NCI-H82 (cell line): ENCODE measurements at regions not wholly inside any gene's neighbourhood (a gene's known extent, or its start where the extent isn't known, plus 50 kb on each side); places are given as distances from the start of the nearest gene placed in this dataset.

ENCODE experiments used
- DNase-seq: peaks from one replicate; lab custom pipeline; 2025; lab: John Stamatoyannopoulos, UW

DNA sequence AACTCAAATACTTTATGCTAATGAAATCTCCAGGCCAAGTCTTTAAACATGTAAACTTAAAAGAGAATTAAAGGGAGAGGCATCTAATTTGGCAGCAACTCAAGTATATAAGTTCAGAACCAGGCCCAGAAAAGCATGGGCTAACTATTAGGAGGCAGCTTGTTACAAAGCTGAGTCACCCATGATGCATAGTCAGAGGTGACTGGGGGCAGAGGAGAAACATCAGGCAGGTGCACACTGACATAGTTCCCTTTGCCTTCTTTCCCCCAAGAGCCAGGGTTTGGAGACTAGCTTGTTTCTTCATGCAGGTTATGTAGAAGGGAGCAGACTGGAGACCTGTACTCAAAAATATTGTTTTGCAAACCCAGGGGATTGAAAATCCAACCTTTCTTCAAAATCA, 619.0 kb downstream of the SOX6 start:
- no peak for DNase-seq

DNA sequence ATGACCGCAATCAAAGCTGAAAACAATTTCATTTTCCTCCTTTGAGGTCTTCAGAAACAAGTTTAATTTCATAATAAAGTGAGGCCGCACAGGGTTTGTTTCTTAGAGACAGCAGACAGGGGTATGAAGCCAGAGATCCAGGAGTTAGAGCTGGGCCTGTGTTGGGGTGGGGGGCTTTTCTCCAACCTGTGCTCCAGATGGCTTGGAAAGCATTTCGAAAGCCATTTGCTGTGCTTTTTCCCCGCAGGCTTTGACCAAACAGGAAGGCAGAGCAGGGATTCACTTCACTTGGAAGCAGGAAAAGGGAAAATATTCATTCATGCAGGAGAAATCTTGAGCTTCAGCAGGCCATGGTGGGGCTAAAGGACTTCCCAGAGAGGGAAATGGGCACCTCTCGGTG, 617.4 kb downstream of the SOX6 start:
- no peak for DNase-seq

DNA sequence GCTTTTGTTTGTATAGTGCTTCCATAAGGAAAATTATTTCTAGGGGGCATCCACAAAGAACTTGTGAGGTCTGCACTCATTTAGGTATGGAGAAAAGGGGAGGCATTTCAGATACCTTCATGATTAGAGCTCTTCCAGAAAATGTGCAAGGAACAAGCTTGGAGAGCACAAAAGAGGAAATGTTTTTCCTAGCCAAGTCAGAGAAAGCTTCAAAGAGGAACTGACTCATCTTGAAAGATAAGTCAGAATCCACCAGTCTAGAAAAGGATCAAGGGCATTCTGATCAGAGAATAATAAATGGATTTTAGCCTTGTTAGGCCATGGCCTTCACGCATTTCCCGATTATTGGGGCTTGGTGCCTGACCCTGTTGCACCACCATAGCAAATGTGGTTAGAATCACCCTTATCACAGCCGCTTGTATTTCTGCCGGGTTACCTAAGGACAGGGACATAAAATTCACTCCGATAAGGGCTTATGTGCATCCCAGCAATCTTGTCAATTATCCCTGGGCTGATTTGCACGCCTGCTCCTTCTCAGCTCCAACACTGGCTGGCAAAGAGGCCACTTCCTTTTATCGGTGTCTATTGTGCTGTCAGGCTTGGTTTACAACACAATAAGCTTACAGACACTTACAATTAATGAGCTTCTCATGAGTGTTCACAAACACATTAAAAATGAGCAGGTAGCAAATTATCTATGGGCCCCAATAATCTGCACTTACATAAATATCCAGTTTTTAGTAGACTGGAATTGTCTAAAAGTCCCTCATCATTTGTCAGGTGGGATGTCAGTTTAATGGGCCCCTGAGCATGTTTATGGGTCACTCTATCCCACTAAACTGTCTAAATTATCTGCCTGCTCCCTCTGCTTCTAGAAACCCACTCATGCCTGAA, 613.5 kb downstream of the SOX6 start:
- no peak for DNase-seq

DNA sequence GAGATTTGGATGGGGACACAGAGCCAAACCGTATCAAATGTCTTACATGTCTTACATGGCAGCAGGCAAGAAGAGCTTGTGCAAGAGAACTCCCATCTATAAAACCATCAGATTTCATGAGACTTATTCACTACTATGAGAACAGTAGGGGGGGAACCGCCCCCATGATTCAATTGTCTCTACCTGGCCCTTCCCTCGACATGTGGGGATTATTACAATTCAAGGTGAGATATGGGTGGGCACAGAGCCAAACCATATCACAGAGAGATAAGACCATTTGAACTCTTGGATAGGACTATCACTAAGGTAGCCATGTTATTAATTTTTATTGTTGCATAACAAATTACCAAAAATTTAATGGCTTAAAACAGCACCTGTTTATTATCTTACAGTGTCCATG, 611.7 kb downstream of the SOX6 start:
- DNase-seq, result no peak

DNA sequence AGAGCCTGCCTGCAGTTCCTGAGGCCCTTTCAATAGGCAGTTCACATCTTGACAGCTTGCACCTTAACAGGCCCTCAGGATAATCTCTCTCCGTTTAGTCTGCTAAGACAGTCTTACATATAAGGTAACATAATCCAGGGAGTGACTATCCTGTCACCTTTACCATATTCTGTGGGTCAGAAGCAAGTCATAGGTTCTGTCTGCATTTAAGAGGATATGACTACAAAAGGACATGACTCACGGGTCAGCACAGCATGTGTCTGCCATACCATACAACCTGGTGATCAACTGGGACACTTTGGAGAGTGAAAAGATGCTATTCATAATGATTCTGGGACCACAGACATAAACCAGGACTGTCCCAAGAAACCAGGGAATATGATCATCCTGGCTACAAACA, 611.1 kb downstream of the SOX6 start:
- peak; percentile 1 for DNase-seq

DNA sequence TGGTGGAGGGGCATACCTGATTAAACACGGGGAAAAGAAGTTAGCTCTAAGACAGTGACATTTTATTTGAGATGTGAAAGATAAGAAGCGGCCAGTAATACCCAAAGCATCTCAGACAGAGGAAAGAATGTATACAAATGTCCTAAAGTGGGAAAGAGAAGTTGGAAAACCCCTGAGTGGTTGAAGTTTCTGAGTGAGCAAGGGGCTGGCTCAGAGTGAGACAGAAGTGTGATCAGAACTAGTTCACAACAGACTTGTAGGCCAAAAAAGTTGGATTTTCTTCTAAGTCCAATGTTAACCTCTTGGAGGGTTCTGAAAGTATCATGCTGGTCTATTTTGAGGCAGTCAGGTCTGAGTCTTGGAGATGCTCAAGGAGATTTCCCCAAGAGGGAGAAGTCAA, 608.7 kb downstream of the SOX6 start:
- DNase-seq, result no peak

DNA sequence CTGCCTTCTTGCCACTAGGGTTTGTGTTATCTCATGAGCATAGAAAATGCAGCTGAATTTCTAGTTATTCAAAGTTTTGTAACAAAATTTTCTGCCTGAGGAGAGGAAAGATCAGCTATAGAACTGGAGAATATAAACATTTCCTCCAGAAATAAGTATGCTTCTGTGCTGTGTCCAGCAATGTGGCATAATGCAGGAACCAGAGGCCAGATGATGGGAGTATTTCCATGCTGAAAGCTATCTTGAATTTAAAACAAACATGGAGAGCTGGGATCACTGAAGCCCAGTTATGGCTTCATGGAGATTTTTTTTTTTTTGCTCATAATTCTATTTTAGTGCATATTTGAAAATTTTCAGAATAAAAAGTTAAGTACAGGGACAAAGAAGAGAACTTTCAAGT, 608.2 kb downstream of the SOX6 start:
- DNase-seq, result no peak

DNA sequence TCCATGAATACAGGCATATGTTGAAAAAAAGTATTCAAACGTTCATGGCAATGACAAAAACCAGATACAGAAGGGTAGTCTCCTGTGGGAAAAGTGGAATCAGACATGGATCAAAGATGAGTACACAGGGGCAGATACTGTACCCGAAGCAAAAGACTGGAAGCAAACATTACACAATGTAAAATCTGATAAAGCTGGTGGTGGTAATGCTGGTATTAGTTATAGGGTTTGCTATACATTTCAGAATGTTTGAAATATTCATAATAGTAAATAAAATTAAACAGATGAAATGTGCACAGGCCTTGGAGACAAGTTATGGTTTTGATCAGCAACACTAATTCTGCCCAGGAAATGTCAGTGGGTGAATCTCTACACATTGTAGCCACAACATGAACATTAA, 607.6 kb downstream of the SOX6 start:
- no peak for DNase-seq

DNA sequence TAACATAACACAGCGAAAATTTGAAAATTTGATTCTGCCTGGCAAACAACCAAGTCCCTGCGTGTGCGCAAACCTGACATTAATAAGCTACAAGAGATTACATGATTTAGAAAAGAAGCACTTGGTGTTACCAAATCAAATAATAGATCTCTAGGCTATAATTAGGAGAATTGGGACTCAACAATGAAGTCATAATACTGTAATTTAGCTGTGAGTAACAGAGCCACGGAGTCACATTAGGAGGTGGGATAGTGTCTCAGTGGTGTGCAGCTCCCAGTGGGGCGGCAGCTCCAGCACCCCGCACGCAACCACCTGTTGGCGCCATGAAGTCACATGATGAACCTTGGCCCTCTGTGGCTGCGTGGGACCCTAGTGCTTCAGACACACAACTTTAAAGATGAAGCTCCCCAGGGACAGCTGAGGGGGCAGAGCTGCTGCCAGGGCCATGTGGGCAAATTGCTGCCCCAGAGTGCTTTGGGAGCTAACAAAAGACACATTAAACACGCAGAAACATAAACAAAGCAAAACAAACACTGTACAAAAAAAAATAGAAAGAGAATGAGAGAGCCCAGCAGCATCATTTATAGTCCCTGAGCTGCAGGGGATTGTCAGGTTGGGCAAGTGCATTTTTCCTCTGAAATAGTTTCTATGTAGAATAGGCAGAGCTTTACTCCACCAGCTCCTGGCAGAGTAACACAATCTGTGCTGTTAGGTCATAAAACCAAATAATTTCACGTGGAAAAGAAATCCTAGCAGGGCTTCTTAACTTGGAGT, 605.6 kb downstream of the SOX6 start:
- DNase-seq, result no peak

DNA sequence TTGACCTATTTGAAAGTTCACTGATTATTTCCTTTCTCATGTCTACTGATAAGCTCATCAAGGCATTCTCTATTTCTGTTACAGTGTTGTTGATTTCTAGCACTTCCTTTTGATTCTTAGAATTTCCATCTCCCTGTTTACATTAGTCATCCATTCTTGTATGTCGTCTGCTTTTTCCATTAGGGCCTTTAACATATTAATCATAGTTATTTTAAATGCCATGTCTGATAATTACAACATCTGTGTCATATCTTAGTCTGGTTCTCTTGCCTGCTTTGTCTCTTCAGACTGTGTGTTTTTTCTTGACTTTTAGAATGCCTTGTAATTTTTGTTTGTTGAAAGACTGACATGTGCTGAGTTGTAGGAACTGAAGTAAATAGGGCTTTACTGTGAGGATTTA, 602.1 kb downstream of the SOX6 start:
- no peak for DNase-seq

DNA sequence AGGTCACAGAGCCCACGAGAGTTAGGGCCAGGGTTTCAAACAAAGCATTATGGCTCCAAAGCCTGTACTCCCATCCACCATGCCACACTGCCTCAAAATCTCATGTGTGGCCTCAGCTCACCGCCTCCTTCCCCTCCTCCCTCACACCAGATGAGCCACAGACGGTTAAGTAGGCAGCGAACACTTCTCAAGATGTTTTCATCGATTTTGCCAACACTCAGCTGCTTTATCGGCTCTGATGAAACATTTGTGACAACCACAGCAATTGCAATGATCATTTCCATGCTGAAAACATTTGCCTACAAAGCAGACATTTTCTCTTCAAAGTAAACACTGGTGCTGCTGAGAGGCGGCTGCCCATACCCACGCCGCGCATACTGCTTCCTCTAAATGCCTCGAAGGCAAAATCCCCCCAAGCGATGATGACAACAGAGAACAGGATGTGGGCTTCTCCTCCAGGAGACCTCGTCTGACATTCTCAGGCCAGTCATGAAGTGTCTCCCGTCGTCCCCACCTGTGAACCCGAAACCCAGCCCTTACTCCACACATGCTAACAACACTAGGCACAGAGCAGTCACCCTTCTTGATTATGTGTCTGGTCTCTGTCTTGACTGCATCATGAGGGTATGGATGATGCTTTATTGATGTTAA, 599.2 kb downstream of the SOX6 start:
- DNase-seq, result no peak

DNA sequence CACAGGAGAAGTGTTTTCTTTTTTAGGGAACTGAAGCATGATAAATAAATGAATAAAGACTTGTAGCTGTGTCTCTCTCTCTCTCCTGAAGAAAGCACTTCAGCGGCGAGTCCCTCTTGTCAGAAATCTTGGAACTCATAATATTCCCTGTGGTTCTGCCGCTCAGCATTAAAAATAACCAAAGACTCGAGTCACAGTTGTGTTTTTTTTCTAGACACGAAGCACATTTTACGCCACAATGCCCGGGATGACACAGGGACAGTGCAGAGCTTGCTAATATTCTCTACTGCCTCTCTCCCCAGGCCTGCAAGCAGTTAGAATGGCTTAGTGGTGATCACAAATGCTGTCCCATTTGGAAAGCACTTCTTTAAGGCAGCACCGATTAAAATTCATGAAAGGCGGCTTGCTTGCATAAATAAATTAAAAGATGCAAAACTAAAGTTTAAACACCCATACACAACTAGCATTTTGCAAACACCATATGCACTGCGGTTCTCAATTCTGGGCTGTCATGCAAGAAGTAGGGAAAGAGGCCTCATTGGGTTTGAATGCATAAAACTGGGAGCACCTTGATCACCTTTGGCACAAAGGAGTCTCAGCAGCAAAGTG, 597.4 kb downstream of the SOX6 start:
- no peak for DNase-seq

DNA sequence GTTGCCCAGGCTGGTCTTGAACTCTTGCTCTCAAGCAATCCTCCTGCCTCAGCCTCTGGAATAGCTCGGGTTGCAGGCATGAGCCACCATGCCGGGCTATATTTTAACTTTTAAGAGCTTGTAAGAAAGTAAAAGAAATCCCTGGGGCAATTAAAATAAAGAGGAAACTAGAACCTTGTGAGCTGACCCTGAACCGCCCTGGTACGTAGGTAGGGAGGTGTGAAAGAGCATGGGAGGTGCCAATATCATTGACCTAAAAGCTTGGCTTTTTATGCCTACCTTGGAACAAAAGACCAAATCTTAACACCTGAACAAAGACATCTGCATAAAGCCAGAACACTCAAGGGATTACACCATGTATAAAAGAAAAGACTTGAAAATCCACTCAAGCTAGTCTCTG, 595.1 kb downstream of the SOX6 start:
- no peak for DNase-seq

DNA sequence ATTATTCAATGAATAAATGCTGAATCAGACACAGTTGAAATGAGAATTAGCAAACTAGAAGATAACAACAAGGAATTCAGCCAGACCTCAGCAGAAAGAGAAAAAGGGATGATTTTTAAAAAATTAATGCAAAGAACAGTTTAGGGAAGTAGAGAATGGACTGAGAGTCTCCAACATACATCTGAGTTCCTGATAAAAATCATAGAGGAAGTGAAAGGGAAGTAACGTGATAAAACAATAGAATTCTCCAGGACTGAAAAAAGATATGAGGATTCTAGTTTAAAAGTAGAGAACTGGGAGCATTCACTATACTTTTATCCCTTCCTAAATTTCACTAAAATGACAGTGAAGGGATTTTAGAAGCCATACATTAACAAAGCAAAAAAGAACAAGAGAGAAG, 592.0 kb downstream of the SOX6 start:
- no peak for DNase-seq

DNA sequence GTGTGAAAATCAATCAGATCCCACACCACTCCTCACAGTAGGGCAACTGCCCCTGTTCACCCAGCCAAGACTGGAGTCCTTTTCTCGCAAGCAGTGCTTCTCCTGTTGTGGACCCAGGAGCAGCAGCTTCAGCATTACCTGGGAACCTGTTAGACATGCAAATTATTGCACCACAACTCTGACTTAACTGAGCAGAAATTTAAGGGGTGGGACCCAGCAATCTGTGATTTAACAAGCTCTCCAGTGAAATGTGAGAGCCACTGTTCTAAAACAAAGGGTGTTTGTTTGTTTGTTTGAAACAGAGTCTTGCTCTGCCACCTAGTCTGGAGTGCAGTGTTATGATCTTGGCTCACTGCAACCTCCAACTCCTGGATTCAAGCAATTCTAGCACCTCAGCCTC, 591.4 kb downstream of the SOX6 start:
- no peak for DNase-seq

DNA sequence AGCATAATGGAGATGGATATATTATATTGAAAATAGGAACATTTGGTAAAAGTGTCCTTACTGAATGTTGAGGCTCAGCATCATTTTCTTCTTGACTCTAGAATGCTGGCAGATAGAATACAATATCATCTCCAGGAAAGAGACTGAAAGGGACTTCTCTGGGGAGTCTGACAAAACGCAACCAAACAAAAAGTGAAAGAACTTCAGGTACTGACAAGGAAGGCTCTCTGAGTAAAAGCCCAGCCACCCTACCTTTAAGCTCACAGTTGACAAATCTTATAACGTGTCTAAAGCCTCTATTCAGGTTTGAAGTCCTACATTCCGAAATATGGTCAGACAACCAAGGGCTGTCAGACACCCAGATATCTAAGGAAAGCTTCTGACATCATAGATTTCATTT, 590.8 kb downstream of the SOX6 start:
- DNase-seq, result no peak

DNA sequence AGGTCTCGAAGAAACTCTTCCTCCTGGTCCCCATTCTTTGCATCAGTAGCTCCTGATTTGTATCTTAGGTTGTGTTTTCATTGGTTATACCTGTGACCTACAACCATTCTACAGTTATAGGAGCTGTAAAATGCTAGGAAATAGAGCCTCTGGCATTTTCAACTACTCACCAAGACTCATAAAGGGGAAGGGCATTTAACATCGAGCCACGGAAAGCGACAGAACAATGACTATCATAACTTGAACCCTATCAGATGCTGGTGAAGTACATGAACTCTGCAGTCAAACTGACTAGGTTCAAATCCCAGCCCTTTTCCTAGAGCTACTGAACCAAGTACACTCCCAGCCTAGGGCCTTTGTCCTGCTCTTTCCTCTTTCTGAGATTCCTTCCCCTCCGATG, 588.0 kb downstream of the SOX6 start:
- DNase-seq, result no peak

DNA sequence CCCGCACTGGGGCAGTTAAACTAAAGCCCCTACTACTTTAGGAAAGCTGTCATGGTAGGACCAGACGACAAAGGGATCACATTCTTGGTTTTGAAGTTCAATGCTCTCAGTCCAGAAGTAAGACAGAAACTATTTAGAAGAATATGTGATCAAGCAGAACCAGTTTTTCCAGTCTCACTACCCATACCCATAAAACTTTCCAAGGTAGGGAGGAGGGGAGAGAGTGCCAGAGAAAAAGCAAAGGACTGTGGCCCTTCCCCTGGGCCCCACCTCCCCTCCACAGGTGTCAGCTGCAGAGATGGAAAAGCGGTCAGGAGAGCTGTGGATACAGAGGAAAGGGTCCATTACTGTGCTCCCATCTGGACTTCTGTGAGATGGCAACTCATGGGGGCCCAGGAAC, 587.1 kb downstream of the SOX6 start:
- DNase-seq, result no peak

DNA sequence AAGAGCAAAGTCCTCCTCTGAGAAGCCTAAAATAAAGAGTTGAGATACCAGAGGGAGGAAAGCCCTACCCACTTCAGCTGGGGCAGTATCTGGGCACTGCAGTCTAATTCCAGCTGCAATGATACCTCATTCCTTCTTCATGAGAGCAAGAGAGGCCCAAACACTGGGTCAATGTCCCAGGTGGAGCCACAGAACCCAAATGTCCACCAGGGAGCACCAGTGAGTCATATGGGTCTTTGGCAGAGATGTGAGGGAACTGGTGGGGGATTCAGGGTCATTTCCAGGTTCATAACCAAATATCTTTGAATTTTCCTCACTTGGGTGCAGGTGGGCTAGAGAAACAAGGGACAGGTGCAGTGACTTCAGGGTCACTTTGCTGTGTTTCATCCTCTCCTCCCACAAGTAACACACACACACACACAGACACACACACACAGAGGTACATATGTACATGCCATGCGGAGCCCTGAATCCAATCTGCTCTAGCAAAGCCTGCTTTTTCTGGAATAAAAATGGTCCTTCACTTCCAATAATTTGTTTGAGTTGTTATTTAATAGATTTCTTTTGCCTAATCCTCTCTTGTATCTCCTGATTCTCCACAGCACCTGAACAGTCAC, 585.4 kb downstream of the SOX6 start:
- DNase-seq, result peak; percentile 53

DNA sequence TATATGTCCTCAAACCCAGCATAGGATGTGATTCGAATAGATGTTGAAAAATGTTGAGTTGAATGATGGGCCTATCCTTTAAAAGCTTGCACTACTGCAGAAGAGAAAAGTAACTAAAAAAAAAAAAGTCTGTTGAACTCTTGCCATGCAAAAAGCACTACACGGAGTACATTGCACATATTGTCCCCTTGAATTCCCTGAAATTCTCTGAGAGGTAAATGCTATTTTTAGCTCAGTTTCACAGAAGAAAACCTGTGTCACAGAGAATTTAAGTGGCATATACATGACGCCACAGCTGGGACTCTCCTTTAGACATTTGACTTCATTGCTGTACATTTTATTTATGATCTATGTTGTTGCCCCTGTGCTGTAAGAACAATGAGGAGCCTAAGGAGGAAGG, 583.8 kb downstream of the SOX6 start:
- DNase-seq, result no peak

DNA sequence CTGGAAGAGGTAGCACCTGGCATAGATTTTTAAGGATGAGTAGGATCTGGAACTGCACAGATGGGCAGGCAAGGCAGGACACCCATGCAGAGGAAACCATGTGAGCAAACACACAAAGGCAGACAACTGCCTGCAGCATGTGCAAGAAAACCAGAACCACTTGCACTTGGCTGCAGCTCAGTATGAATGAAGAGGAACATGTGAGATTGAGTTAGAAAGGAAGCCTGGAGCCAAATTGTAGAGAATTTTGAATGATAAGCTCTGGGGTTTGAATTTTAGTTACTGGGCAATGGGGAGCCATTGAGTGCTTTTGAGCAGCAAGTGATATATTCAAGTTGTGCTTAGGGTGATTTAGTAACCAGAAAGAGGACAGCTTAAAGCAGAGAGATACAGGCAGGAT, 583.4 kb downstream of the SOX6 start:
- peak; percentile 7 for DNase-seq
